ENCODE measurements at regions not wholly inside any gene's neighbourhood (a gene's known extent, or its start where the extent isn't known, plus 50 kb on each side); places are given as distances from the start of the nearest gene placed in this dataset.

- no peak for DNase-seq
Measured at GRCh38 chr2:128788636-128789220, 470.1 kb upstream of the HS6ST1 start.

GRCh38 chr2:128789221-128789620 lies 470.6 kb upstream of the HS6ST1 start:
- no peak for DNase-seq

- no peak for DNase-seq
Measured at GRCh38 chr2:128789776-128790455, 471.2 kb upstream of the HS6ST1 start.

GRCh38 chr2:128790541-128791001 lies 471.9 kb upstream of the HS6ST1 start:
- no peak for DNase-seq

GRCh38 chr2:128791120-128791984 lies 472.7 kb upstream of the HS6ST1 start:
- DNase-seq = no peak

- DNase-seq = no peak
Measured at GRCh38 chr2:128791985-128792320, 473.3 kb upstream of the HS6ST1 start.

- DNase-seq = no peak
Measured at GRCh38 chr2:128792476-128793054, 473.9 kb upstream of the HS6ST1 start.

- no peak for DNase-seq
Measured at GRCh38 chr2:128793404-128793803, 474.7 kb upstream of the HS6ST1 start.

- DNase-seq = no peak
Measured at GRCh38 chr2:128794285-128794684, 475.6 kb upstream of the HS6ST1 start.

GRCh38 chr2:128796321-128796720 lies 477.7 kb upstream of the HS6ST1 start:
- no peak for DNase-seq

GRCh38 chr2:128797092-128797491 lies 478.4 kb upstream of the HS6ST1 start:
- no peak for DNase-seq

GRCh38 chr2:128797533-128797932 lies 478.9 kb upstream of the HS6ST1 start:
- no peak for DNase-seq

- DNase-seq = no peak
Measured at GRCh38 chr2:128797937-128798336, 479.3 kb upstream of the HS6ST1 start.

GRCh38 chr2:128798502-128799283 lies 480.0 kb upstream of the HS6ST1 start:
- no peak for DNase-seq

- no peak for DNase-seq
Measured at GRCh38 chr2:128799284-128799552, 480.6 kb upstream of the HS6ST1 start.

GRCh38 chr2:128799730-128800129 lies 481.1 kb upstream of the HS6ST1 start:
- no peak for DNase-seq

- no peak for DNase-seq
Measured at GRCh38 chr2:128801576-128801975, 482.9 kb upstream of the HS6ST1 start.

- no peak for DNase-seq
Measured at GRCh38 chr2:128803222-128803621, 484.6 kb upstream of the HS6ST1 start.

GRCh38 chr2:128805237-128805636 lies 486.6 kb upstream of the HS6ST1 start:
- no peak for DNase-seq

GRCh38 chr2:128805918-128806317 lies 487.2 kb upstream of the HS6ST1 start:
- no peak for DNase-seq

GRCh38 chr2:128807317-128807716 lies 488.6 kb upstream of the HS6ST1 start:
- no peak for DNase-seq

GRCh38 chr2:128808462-128809258 lies 490.0 kb upstream of the HS6ST1 start:
- DNase-seq = no peak

All from stimulated activated CD4-positive, alpha-beta T cell treated with anti-CD3 and anti-CD28 coated beads, Interleukin-15, amount 100 ng/mL, for 24 hours (primary cell).